ENCODE measurements at regions not wholly inside any gene's neighbourhood (a gene's known extent, or its start where the extent isn't known, plus 50 kb on each side); places are given as distances from the start of the nearest gene placed in this dataset.

DNA sequence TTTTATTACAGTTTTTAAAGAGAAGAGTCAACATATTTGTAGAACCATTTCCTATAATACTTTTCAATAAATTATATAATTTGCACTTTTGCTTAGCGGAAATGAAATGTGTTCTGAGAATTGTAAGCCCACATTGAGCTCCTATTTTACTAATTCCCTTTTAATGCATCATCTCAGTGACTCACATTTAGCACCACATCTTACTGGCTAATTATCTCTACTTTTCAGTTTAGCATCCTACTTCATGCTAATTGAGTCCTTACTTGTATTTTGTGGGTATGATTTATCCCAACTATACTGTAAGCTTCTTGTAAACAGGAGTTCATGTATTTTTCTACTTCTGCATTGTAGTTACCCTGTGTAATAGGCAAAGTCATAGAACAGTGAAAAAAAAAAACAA lies 67.5 kb downstream of the TMX1 start:
- Histone ChIP-seq H3K27ac (no peak overlapping the region), H3K4me3 (no peak overlapping the region), H3K36me3 (ENCODE audit: insufficient read depth, low read length) (no peaks in the 10 kb centered on the region), H3K9ac (ENCODE audit: insufficient read length) (no peak overlapping the region), H3K9me3 (ENCODE audit: low read depth, low read length) (no peaks in the 10 kb centered on the region)
- DNase-seq (ENCODE audit: low read depth, low spot score), result no peak
- no peak for TF ChIP-seq POLR2AphosphoS5 (IDR thresholded peaks at IDR 0.05; ENCODE audit: borderline replicate concordance, low read depth, low read length)
- TF ChIP-seq EZH2 (IDR thresholded peaks at IDR 0.05), result no peak
- no peak for TF ChIP-seq FOXP2 (optimal IDR thresholded peaks at IDR 0.05; ENCODE audit: control extremely low read depth, extremely low read length, insufficient read depth)

DNA sequence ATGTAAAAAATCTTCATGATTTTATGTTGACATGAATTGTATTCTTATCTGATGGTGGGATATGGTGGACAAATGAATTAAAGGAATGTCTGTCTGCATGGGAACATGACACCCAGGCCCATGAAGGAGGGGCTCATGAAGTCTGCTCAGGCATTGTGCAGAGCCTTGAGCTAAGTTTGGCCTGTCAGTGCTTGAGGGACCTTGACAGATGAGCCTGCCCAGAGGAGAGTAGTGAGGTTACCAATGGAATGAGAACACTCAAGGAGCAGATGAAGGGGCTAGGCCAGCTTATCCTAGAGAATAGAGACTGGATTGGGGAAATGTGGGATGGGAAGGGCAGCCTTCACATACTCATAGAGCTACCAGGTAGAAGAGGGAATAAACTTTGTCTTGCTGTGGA lies 68.8 kb downstream of the TMX1 start:
- TF ChIP-seq EZH2 (IDR thresholded peaks at IDR 0.05) (no peak), POLR2AphosphoS5 (IDR thresholded peaks at IDR 0.05; ENCODE audit: borderline replicate concordance, low read depth, low read length) (no peak), FOXP2 (optimal IDR thresholded peaks at IDR 0.05; ENCODE audit: control extremely low read depth, extremely low read length, insufficient read depth) (no peak)
- no peaks in the 10 kb centered on the region for H3K9me3 ChIP-seq (ENCODE audit: low read depth, low read length)
- no peaks in the 10 kb centered on the region for H3K36me3 ChIP-seq (ENCODE audit: insufficient read depth, low read length)
- H3K4me3 ChIP-seq, result no peak overlapping the region
- no peak for DNase-seq (ENCODE audit: low read depth, low spot score)
- H3K27ac ChIP-seq, result no peak overlapping the region
- no peak overlapping the region for H3K9ac ChIP-seq (ENCODE audit: insufficient read length)

DNA sequence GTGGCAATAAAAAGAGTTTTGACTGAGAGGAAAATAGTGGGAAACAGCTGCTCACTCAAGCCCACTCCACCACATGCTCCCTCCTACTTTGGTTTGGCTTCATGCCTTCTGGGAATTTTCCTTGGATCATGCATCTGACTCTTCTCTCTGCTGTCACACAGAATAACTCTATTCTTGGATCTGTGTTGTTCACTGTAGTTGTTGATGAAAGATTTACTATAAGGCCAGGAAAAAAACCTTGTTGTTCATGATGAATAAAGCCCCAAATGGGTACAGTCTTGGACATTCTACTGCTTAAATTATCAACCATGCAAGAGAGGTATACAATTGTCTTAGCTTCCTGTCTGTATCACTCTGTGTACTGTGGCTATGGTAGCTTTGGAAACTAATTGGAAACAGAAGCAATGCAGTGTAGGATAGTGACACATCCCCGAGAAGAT lies 70.5 kb downstream of the TMX1 start:
- DNase-seq (ENCODE audit: low read depth, low spot score), result no peak
- H3K9ac ChIP-seq (ENCODE audit: insufficient read length), result no peak overlapping the region

DNA sequence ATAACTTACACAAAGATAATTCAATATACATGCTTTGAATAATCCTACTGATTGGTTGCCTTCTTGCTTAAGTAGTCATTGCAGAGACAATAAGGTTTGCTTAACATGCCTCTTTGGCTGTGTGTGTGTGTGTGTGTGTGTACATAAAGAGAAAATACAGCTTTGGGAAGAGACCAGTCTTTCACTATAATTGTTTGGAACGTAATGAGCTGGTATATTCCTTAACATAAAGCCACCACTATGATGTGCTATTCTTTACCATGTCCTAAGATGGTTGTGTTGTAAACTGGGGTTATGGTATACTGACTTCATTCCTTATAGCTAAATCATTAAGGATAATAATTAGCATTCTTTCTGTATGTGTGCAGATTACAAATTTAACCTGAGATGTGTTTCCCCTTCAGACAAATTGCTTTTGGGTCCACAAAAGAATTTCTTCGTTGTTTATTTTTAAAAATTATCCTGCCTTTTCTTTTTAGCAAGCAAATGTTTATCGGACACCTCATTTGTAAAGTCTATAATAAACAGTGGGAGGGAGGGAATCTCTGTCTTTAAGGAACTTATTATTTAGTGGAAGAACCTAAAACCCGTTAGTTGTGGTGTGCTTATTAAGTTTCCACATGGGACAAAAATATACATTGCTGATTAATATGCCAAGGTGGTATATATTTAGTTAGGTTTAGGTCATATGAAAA lies 74.4 kb downstream of the TMX1 start:
- TF ChIP-seq POLR2AphosphoS5 (IDR thresholded peaks at IDR 0.05; ENCODE audit: borderline replicate concordance, low read depth, low read length) (no peak), EZH2 (IDR thresholded peaks at IDR 0.05) (no peak), FOXP2 (optimal IDR thresholded peaks at IDR 0.05; ENCODE audit: control extremely low read depth, extremely low read length, insufficient read depth) (no peak)
- no peak overlapping the region for H3K9ac ChIP-seq (ENCODE audit: insufficient read length)
- no peak overlapping the region for H3K4me3 ChIP-seq
- no peak for DNase-seq (ENCODE audit: low read depth, low spot score)
- no peak overlapping the region for H3K27ac ChIP-seq
- H3K36me3 ChIP-seq (ENCODE audit: insufficient read depth, low read length), result no peaks in the 10 kb centered on the region
- H3K9me3 ChIP-seq (ENCODE audit: low read depth, low read length), result no peaks in the 10 kb centered on the region

More for the DNA sequence above, 70.5 kb downstream of the TMX1 start:
- no peak for TF ChIP-seq POLR2AphosphoS5 (IDR thresholded peaks at IDR 0.05; ENCODE audit: borderline replicate concordance, low read depth, low read length)
- Histone ChIP-seq H3K9me3 (ENCODE audit: low read depth, low read length) (no peaks in the 10 kb centered on the region), H3K4me3 (no peak overlapping the region), H3K27ac (no peak overlapping the region), H3K36me3 (ENCODE audit: insufficient read depth, low read length) (no peaks in the 10 kb centered on the region)

DNA sequence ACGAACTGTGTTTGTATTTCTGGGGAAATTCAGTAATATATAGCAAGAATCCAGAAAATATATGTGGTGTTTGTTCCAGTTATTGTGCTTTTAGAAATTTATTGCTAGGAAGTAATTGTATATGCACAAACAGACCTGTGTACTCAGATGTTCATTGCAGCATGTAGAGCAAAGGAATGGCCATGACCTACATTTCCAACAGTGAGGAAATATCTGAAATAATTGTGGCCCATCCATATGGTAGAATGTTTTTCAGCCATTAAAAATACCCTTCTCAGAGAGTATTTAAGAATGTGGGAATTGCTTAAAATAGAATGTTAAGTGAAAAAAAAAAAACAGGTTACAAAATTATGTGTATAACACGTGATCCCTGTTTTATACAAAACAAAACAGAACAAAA lies 77.3 kb downstream of the TMX1 start:
- DNase-seq (ENCODE audit: low read depth, low spot score), result no peak
- Histone ChIP-seq H3K9me3 (ENCODE audit: low read depth, low read length) (no peaks in the 10 kb centered on the region), H3K4me3 (no peak overlapping the region), H3K27ac (no peak overlapping the region), H3K36me3 (ENCODE audit: insufficient read depth, low read length) (no peaks in the 10 kb centered on the region), H3K9ac (ENCODE audit: insufficient read length) (no peak overlapping the region)
- TF ChIP-seq EZH2 (IDR thresholded peaks at IDR 0.05) (no peak), FOXP2 (optimal IDR thresholded peaks at IDR 0.05; ENCODE audit: control extremely low read depth, extremely low read length, insufficient read depth) (no peak), POLR2AphosphoS5 (IDR thresholded peaks at IDR 0.05; ENCODE audit: borderline replicate concordance, low read depth, low read length) (no peak)

DNA sequence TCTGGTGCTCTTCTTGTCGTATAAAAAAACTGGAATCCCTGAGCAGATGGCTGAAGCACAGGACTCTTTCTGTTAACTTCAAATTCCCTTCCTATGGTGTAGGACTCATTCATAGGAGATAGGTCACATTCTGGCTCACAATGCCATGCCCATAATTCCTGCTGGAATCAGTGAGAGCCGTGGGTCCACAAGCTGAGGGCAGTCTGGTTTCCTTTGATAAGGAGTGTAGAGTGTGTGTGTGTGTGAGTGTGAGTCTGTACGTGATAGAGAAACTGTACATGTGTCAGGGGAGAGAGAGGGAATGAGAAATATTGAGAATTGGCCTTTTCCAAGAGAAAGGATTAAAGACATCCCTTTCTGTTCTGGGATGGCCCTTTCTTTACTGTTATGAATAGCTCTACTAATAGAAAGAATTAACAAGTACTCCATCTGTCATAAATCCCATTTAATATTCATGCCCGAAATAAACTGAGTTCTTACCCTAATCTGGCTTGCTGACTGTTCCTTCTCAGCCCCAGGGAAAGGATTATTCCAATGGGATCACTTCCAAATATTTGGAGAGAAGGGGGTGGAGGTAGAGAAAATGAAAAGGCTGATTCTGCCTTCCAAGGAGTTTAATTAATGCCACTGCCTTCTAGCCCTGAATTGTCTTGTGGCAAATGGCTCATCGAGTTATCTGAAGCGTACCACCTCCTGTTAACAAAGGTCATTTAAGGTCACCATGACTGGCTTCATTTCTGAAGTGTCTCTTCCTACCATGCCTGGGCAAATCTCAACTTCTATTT lies 79.0 kb downstream of the TMX1 start:
- no peak overlapping the region for H3K9ac ChIP-seq (ENCODE audit: insufficient read length)
- DNase-seq (ENCODE audit: low read depth, low spot score), result no peak
- H3K9me3 ChIP-seq (ENCODE audit: low read depth, low read length), result no peaks in the 10 kb centered on the region
- TF ChIP-seq POLR2AphosphoS5 (IDR thresholded peaks at IDR 0.05; ENCODE audit: borderline replicate concordance, low read depth, low read length) (no peak), FOXP2 (optimal IDR thresholded peaks at IDR 0.05; ENCODE audit: control extremely low read depth, extremely low read length, insufficient read depth) (no peak), EZH2 (IDR thresholded peaks at IDR 0.05) (no peak)
- no peak overlapping the region for H3K27ac ChIP-seq
- no peaks in the 10 kb centered on the region for H3K36me3 ChIP-seq (ENCODE audit: insufficient read depth, low read length)
- H3K4me3 ChIP-seq, result peak overlapping the region; percentile 8; the same call in 1 of the 2 replicates

DNA sequence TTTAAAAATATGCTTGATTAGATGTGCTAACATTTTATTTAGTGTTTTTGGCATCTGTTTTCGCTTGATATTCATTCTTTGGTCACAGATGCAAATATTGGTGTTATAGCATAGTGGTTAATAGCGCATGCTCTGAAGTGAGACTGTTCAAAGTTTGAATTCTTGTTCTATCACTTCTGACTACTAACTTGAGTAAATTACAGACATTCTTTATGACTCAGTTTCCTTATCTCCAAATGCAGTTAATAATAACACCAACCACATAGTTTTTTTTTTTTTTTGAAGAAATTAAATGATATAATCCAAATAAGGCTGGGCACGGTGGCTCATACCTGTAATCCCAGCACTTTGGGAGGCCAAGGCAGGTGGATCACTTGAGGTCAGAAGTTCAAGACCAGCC lies 81.0 kb downstream of the TMX1 start:
- H3K27ac ChIP-seq, result no peak overlapping the region
- no peak overlapping the region for H3K9ac ChIP-seq (ENCODE audit: insufficient read length)
- no peak overlapping the region for H3K4me3 ChIP-seq
- H3K36me3 ChIP-seq (ENCODE audit: insufficient read depth, low read length), result no peaks in the 10 kb centered on the region
- no peak for DNase-seq (ENCODE audit: low read depth, low spot score)
- TF ChIP-seq FOXP2 (optimal IDR thresholded peaks at IDR 0.05; ENCODE audit: control extremely low read depth, extremely low read length, insufficient read depth) (no peak), POLR2AphosphoS5 (IDR thresholded peaks at IDR 0.05; ENCODE audit: borderline replicate concordance, low read depth, low read length) (no peak), EZH2 (IDR thresholded peaks at IDR 0.05) (no peak)
- H3K9me3 ChIP-seq (ENCODE audit: low read depth, low read length), result no peaks in the 10 kb centered on the region

DNA sequence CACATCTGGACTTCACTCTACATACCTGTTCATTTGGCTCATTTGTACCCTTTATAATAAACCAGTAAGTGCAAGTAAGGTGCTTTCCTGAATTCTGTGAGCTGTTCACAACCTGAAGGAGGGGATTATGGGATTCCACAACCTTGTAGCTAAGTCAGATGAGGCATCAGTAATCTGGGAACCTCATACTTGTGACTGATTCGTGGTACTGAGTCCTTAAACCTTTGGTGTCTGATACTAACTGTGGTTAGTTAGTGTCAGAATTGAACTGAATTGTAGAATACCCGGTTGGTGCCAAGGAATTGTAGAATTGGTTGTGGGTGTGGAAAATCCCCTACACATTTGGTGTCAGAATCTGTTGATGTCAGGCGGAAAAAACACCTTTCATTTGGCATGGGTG lies 83.4 kb downstream of the TMX1 start:
- H3K9ac ChIP-seq (ENCODE audit: insufficient read length), result no peak overlapping the region
- no peak for DNase-seq (ENCODE audit: low read depth, low spot score)
- H3K27ac ChIP-seq, result no peak overlapping the region
- no peaks in the 10 kb centered on the region for H3K36me3 ChIP-seq (ENCODE audit: insufficient read depth, low read length)
- TF ChIP-seq POLR2AphosphoS5 (IDR thresholded peaks at IDR 0.05; ENCODE audit: borderline replicate concordance, low read depth, low read length) (no peak), FOXP2 (optimal IDR thresholded peaks at IDR 0.05; ENCODE audit: control extremely low read depth, extremely low read length, insufficient read depth) (no peak), EZH2 (IDR thresholded peaks at IDR 0.05) (no peak)
- H3K9me3 ChIP-seq (ENCODE audit: low read depth, low read length), result no peaks in the 10 kb centered on the region
- H3K4me3 ChIP-seq, result no peak overlapping the region
